ENCODE measurements at regions not wholly inside any gene's neighbourhood (a gene's known extent, or its start where the extent isn't known, plus 50 kb on each side); places are given as distances from the start of the nearest gene placed in this dataset.

DNA sequence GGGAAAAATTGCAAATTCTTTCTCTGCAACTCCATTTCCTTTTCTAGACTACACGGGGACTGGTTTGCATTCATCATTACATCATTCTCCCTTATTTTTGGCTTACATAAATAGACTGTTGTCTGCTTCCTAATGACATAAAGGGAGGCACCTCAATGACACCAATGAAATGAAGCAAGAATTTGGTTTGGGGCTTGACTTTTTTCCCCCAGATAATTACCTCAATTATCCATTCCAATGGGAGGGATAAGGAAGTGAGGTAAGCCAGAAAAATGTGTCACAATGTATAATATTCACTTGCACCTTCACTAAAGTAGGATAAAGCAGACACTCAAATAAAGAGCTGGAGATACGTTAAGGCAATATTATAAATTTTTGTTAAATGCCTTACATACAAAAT, 240.6 kb upstream of the GRIP1 start:
- Histone ChIP-seq H3K27me3 (replicated peaks; ENCODE audit: control insufficient read depth, insufficient read depth, low read length) (no peaks in the 10 kb centered on the region), H3K4me3 (replicated peaks; ENCODE audit: low read depth, low read length) (no peak overlapping the region), H3K36me3 (ENCODE audit: control insufficient read depth, insufficient read depth, low read length) (no peaks in the 10 kb centered on the region)
- DNase-seq (ENCODE audit: extremely low read depth, insufficient read length): no peak
- TF ChIP-seq, protein P1, sequence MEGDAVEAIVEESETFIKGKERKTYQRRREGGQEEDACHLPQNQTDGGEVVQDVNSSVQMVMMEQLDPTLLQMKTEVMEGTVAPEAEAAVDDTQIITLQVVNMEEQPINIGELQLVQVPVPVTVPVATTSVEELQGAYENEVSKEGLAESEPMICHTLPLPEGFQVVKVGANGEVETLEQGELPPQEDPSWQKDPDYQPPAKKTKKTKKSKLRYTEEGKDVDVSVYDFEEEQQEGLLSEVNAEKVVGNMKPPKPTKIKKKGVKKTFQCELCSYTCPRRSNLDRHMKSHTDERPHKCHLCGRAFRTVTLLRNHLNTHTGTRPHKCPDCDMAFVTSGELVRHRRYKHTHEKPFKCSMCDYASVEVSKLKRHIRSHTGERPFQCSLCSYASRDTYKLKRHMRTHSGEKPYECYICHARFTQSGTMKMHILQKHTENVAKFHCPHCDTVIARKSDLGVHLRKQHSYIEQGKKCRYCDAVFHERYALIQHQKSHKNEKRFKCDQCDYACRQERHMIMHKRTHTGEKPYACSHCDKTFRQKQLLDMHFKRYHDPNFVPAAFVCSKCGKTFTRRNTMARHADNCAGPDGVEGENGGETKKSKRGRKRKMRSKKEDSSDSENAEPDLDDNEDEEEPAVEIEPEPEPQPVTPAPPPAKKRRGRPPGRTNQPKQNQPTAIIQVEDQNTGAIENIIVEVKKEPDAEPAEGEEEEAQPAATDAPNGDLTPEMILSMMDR (IDR thresholded peaks at IDR 0.05; ENCODE audit: insufficient read depth, low read length, poor library complexity, severe bottlenecking): no peak

DNA sequence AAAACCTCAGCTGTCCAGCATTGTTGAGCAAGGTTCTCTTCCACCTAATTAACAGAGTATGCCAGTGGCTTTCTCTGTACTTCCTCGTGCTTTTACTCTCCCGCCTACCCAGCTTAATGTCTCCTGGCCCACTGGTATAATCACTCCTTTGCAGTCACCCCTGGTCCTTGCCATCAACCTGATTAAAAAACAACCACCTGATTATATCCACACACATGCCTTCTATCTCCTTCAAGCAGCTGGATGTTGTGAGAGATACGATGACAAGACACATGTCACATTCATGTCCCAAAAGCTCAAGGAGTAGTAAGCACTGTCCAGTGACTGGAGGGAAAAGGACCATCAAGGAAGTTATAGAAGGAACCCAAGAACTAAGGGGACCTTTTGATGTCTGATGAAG, 241.3 kb upstream of the GRIP1 start:
- TF ChIP-seq, protein P1 (IDR thresholded peaks at IDR 0.05; ENCODE audit: insufficient read depth, low read length, poor library complexity, severe bottlenecking): no peak
- DNase-seq (ENCODE audit: extremely low read depth, insufficient read length): no peak
- no peaks in the 10 kb centered on the region for H3K36me3 ChIP-seq (ENCODE audit: control insufficient read depth, insufficient read depth, low read length)
- no peaks in the 10 kb centered on the region for H3K27me3 ChIP-seq (replicated peaks; ENCODE audit: control insufficient read depth, insufficient read depth, low read length)
- no peak overlapping the region for H3K4me3 ChIP-seq (replicated peaks; ENCODE audit: low read depth, low read length)

DNA sequence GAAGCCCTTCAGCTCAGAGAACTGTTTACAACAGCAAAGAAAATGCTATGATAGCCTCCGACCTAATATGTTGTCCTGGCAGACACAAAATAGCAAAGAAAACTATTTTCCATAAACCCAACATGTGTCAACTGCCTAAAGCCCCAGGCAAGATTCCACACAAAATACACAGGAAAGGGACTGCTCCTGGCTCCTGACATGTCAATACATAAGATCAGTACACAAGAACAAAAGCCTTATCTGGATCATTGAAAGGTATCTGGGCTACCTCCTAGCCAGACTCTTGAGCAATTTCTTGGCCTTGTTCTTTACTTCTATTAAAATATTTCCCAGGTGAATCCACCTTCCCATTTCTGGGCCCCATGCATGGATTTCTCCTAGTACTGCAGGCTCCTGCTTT, 242.3 kb upstream of the GRIP1 start:
- TF ChIP-seq, protein P1 (IDR thresholded peaks at IDR 0.05; ENCODE audit: insufficient read depth, low read length, poor library complexity, severe bottlenecking): no peak
- no peak overlapping the region for H3K4me3 ChIP-seq (replicated peaks; ENCODE audit: low read depth, low read length)
- no peaks in the 10 kb centered on the region for H3K36me3 ChIP-seq (ENCODE audit: control insufficient read depth, insufficient read depth, low read length)
- no peaks in the 10 kb centered on the region for H3K27me3 ChIP-seq (replicated peaks; ENCODE audit: control insufficient read depth, insufficient read depth, low read length)
- no peak for DNase-seq (ENCODE audit: extremely low read depth, insufficient read length)

DNA sequence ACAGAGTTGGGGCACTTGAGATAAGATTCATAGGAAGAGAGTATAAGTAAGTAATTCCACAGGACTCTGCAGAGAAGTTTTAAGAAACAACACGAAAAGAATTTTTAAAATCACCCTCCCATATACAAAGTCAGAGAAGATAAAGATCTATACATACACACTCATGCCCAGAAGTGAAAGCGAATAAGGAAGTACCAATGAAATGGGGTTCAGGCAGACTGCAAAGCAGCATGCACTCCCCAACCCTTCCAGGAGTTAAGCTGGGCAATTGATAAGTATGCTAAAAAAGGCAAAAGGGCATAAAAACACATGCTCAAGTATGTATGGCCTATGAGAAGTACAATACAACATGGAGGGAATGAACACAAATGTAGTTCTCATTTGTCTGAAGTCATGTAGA, 246.2 kb upstream of the GRIP1 start:
- Histone ChIP-seq H3K4me3 (replicated peaks; ENCODE audit: low read depth, low read length) (no peak overlapping the region), H3K36me3 (ENCODE audit: control insufficient read depth, insufficient read depth, low read length) (no peaks in the 10 kb centered on the region), H3K27me3 (replicated peaks; ENCODE audit: control insufficient read depth, insufficient read depth, low read length) (no peaks in the 10 kb centered on the region)
- no peak for DNase-seq (ENCODE audit: extremely low read depth, insufficient read length)
- TF ChIP-seq, protein P1 (IDR thresholded peaks at IDR 0.05; ENCODE audit: insufficient read depth, low read length, poor library complexity, severe bottlenecking): no peak

DNA sequence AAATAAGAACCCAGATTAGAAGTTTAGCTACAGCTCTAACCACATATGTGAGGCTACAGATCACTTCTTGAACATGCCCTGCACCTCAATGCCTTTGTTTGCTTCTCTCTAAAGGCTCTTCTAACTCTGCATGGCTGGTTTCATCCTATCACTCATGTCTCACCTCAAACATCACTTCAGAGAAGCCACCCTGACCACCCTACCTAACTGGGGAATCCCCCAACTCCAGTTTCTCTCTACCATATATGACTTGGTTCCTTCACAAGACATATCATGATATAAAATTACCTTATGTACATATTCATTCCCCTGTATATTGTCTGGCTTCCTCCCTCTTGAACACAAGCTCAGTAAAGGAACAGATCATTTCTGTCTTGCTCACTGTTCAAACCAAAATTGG, 250.2 kb upstream of the GRIP1 start:
- no peaks in the 10 kb centered on the region for H3K27me3 ChIP-seq (replicated peaks; ENCODE audit: control insufficient read depth, insufficient read depth, low read length)
- DNase-seq (ENCODE audit: extremely low read depth, insufficient read length): no peak
- H3K4me3 ChIP-seq (replicated peaks; ENCODE audit: low read depth, low read length): no peak overlapping the region
- no peaks in the 10 kb centered on the region for H3K36me3 ChIP-seq (ENCODE audit: control insufficient read depth, insufficient read depth, low read length)
- TF ChIP-seq, protein P1 (IDR thresholded peaks at IDR 0.05; ENCODE audit: insufficient read depth, low read length, poor library complexity, severe bottlenecking): no peak

DNA sequence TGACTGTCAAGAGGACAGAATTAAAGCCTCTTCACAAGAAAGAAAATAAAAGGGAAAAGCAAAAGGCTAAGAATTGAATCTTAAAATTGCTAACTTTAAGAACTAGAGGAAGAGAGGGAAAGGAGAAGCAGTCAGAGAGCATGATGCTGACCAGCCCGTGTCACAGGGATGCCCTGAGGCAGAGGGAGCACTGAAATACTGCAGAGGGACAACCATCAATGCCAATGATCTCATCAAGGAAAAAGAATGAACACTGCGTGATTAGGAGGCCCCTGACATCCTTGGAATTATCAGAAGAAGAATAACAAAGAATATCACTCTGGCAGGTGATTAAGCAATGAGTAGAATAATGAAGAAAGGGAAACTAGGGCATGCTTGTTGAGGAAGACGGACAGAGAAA, 252.2 kb upstream of the GRIP1 start:
- H3K4me3 ChIP-seq (replicated peaks; ENCODE audit: low read depth, low read length): no peak overlapping the region
- H3K36me3 ChIP-seq (ENCODE audit: control insufficient read depth, insufficient read depth, low read length): no peaks in the 10 kb centered on the region
- TF ChIP-seq, protein P1 (IDR thresholded peaks at IDR 0.05; ENCODE audit: insufficient read depth, low read length, poor library complexity, severe bottlenecking): no peak
- H3K27me3 ChIP-seq (replicated peaks; ENCODE audit: control insufficient read depth, insufficient read depth, low read length): no peaks in the 10 kb centered on the region
- DNase-seq (ENCODE audit: extremely low read depth, insufficient read length): no peak
